ENCODE measurements at regions not wholly inside any gene's neighbourhood (a gene's known extent, or its start where the extent isn't known, plus 50 kb on each side); places are given as distances from the start of the nearest gene placed in this dataset.

DNA sequence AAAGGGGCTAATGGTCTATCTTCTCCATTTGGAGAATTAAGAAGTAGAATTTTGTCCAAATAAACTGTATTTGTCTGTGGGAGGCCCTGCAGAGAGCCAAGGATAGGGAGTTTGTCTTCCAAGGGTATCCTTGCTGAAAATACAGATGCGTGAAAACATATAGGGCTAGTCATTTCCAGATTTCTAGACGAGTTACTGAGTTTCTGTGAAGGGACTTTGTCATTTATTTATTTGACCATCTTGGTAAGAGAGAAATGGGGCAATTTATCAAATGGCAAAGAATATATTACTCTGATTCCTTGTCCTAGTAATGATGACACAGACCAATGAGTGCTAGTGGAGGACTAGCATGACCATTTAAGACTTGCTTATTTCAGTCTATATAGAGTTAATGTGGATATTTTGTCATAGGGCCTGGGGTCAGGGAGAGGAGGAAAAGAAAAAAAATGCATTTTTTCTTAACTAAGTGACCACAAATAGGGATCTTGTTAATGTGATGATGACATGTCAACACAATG lies 376.6 kb upstream of the ONECUT1 start:
- TF ChIP-seq, protein P1, sequence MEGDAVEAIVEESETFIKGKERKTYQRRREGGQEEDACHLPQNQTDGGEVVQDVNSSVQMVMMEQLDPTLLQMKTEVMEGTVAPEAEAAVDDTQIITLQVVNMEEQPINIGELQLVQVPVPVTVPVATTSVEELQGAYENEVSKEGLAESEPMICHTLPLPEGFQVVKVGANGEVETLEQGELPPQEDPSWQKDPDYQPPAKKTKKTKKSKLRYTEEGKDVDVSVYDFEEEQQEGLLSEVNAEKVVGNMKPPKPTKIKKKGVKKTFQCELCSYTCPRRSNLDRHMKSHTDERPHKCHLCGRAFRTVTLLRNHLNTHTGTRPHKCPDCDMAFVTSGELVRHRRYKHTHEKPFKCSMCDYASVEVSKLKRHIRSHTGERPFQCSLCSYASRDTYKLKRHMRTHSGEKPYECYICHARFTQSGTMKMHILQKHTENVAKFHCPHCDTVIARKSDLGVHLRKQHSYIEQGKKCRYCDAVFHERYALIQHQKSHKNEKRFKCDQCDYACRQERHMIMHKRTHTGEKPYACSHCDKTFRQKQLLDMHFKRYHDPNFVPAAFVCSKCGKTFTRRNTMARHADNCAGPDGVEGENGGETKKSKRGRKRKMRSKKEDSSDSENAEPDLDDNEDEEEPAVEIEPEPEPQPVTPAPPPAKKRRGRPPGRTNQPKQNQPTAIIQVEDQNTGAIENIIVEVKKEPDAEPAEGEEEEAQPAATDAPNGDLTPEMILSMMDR (IDR thresholded peaks at IDR 0.05; ENCODE audit: low read depth, low read length) = no peak
- TF ChIP-seq EZH2phosphoT487 (IDR thresholded peaks at IDR 0.05; ENCODE audit: low read depth) = no peak
